ENCODE measurements at regions not wholly inside any gene's neighbourhood (a gene's known extent, or its start where the extent isn't known, plus 50 kb on each side); places are given as distances from the start of the nearest gene placed in this dataset.

DNA sequence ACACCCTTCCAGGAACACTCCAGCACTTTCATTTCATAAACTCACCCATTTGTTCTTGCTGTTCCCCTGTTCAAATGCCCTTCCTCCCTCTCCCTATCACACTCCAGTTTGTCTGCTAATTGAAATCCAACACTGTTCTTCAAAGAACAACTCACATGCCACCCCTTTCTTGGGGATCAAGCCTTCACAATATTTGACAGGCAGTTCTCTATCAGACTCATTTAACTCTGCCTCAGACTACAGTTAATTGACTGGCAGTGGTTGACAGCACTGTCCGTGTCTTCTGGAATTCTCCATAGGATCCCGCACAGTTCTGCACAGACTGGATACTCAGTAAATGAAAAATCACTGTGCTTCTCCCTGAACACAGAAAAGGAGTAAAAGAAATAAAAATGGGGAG lies 87.8 kb downstream of the PMP22 start:
- no peak for DNase-seq (ENCODE audit: low spot score)

DNA sequence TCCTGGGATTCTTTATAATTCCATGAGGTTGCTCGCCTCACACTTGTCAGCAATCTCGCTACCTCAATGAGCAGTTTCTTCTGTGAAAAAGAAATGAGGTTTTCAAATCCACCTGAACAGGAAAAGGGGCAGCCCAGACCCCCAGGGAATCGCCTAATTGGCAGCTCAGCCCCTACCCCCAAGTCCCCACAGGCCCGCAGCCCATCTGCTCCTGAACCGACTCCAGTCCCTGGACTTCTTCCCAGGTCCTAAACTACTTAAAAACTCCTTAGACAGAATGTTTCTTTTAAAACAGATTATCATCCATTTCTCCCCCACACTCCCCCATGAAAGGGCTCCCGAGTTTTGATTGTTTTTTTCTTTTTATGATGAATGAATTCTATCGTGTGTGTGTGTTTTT lies 89.8 kb downstream of the PMP22 start:
- DNase-seq (ENCODE audit: low spot score) = no peak

DNA sequence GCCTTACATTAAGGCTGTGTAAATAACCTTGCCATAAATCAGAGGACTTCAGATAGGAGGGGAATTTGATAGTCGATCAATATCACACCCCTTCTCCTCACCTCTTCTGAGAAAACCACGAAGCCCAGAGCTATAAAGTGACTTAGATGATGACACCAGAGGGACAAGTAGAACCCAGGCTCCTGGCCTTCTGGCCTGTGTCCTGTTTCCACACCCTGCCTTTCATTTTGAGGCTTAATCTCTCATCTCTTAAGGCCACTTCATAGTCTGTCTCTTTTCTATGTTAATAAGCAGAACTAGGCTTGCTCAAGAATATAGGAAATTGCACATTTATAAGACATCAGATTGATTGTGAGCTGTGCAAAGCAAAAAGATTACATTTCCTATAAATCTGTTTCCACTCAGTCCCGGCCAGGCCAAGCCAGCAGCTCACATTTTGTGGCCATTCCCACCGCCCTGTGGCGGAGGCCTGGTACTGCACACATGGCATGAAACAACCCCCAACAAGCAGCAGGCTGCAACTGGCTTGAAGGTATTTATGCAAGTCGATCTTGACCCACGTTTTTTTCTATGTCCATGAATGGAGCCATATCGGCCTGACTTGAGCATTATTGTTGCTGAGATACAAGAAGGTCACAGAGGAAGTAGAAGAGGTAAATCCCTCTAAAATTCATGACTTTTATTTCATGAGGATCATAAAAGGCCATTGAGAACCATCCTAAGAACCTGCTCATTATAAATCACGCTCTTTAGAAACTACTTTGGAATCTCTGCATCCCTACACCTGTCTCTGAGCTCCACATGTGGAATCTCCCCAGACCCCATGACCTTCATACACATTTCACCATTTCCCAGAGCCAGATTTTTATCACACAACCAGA lies 93.7 kb downstream of the PMP22 start:
- peak; percentile 34 for DNase-seq (ENCODE audit: low spot score)

DNA sequence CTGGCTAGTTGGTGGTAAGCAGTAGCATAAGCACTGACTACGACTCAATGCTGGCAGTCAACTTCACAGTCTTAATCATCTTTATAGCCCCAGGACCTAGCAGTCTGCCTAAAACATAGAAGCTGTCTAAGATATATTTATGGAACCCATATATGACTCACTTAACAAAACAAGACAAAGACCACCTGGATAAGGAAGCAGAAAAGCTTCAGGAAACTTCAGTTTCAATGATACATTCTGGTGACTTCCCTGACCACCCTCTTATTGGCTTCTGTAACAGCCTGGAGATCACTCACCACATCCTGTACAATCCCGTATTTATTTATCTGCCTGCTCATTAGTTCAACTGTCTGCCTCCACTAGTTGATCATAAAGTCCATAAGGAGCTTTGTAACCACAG lies 95.5 kb downstream of the PMP22 start:
- DNase-seq (ENCODE audit: low spot score) = no peak

DNA sequence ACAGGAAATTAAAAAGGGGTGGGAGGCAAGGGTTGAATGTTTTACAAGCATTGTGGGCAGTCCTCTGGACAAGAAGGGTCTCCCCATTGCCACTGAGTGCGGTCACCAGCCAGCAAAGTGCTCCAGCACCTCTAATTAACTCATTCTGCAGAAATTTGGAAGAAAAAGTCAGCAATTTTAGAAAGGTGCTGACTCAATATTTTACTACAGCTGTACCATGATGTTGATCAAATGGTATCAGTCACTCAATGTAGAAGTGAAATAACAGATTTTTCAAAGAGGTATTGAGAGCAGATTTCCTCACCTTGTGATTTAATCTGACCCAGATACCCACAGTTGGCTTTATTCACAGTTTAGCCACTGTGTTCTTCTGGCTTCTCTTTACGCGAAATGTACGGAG lies 96.7 kb downstream of the PMP22 start:
- DNase-seq (ENCODE audit: low spot score) = no peak

DNA sequence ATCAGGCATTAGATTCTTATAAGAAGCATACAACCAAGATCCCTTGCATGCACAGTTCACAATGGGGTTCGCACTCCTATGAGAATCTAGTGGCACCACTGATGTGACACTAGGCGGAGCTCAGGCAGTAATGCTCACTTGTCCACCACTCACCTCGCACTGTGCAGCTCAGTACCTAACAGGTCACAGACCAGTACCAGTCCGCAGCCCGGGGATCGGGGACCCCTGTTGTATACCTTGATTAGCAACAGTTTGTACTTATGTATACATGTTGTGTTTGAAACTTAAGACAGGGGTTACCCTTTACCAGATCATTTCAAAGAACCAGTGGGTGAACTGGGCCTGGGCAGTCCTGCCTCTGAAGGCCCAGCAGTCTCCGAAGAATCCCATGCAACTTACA lies 103.7 kb downstream of the PMP22 start:
- DNase-seq (ENCODE audit: low spot score) = no peak

DNA sequence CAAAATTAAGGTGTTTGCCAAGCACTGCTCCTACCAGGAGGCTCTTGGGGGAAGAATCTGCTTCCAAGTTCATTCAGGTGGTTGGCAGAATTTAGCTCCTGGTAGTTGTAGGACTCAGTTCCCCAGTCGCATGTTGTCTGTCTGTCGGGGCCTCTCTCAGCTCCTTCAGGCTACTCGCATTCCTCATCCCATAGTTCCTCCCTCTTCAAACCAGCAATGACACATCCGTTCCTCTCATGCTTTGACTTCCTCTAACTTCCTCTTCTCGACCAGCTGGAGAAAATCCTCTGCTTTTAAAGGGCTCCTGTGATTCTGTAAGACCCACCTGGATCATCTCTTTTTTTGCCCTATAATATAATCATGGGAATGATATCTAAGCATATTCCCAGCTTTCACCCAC lies 108.1 kb downstream of the PMP22 start:
- DNase-seq (ENCODE audit: low spot score) = no peak

DNA sequence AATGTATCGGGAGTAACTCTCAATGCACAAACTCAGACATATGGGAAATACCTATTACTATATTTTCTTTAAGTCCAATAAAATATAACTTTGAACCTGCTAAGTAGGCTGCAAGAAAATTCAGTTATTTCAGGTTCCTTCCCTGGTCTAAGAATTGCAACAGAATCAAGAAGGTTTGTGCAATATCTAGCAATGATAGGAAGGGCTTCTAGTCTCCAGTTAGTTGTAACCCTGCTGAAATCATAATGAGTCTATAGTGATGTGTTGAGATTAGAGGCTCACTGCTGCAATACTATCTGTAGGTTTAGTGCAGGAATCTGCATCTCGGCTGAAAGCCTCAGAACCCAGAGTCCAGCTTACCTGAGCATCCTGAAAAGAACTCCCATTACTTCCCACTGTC lies 110.5 kb downstream of the PMP22 start:
- DNase-seq (ENCODE audit: low spot score) = no peak

DNA sequence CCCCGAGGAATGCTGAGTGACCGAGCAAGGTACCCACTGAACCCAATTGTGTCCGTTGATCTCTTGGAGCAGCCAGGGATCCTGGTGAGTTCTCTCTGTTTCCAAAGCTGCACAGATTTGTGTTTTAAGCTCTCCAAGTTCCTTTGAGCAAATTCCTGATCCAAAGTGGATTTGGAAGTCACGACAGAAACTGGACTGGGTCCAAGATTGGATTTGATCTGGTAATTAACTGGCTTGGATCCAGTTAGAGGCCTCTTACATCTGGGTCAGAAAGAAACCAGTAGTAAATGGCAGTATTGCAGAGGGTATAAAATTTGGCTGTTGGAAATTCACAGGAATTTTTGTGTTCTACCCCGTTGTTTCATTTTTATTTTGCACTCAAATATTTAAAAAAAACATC lies 119.5 kb downstream of the PMP22 start:
- DNase-seq (ENCODE audit: low spot score) = no peak

DNA sequence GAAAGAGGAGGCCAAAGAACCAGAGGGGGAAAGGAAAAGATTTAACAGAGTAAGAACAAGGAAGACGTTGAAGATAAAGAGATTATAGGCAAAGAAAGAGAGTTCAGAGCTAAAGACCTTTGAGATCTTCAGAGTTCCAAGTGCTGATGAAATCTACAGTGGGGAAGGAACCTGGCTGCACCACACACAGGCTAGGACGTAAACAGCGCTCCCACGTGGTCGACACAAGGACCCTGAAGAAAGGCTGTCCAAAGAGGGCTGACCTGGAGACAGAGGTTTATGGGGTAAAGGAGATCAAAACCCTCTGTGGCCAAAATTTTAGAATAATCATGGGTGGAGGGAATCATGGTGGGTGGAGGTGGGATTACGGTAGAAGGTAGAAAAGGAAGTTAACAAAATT lies 121.6 kb downstream of the PMP22 start:
- no peak for DNase-seq (ENCODE audit: low spot score)

DNA sequence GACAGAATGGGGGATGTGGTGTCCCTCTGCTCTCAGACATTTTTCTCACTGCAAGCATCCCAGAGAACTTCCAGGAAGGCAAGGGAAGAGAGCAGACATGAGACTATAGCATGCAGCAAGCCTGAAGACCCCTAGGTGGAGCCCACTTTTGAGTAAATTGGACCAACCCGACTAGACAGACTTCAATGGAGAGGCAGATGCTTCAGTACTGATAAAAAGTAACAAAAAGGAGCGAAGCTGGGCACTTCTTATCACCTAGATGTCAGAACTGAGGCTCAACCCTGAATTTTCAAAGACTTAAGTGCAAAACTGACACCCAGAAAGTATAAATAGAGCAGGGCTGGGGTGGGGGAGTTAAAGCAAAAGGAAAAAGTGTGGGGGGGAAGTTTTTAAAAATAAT lies 130.8 kb downstream of the PMP22 start:
- DNase-seq (ENCODE audit: low spot score) = no peak

DNA sequence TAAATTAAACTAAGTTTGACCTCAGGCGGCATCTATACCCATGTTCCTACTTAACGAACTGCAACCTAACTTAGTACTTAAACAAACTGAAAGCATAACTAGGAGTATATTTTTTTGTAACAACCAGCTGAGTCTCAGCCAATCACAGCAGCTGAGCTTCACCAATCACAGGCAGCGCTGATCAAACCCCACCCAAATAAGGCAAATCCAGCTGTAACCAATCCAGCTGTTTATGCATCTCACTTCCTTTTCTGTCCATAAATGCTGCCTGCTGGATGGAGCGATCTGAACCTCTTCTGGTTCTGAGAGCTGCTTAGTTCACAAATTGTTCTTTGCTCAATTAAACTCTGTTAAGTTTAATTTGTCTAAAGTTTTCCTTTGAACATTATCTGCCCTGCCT lies 131.3 kb downstream of the PMP22 start:
- no peak for DNase-seq (ENCODE audit: low spot score)

DNA sequence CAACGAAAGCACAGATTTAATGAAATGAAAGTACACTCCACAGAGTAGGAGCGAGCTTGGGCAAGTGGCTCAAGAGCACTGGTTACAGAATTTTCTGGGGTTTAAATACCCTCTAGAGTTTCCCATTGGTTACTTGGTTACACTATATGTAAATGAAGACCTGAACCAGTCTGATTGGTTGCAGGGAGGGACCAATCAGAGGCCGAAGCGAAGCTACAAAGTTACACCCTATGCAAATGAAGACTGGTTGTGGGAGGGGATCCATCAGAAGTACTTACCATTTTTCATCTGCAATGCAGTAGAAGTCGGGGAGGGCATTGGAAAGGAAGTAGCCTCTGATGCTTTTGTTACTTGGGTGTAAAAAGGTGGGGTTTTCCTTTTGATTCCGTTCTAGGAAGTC lies 132.0 kb downstream of the PMP22 start:
- no peak for DNase-seq (ENCODE audit: low spot score)

DNA sequence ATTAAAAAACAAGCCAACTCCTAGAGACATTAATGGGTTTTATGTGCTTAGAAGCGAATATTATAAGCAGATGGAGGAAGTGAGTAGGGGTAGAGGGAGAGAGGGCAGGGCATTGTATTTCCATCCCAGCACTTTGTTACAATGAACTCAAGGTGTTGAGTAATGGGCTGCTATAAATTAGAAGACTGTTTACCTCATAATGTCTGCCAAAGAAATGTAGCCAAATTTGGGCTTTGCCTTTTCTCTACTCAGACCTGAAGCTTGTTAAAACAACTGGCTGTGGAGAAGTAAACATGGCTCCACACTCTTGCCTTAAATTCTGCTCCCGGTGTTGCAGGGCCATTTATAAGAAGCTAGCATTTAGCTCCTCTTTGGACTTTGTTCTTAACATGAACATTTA lies 134.7 kb downstream of the PMP22 start:
- DNase-seq (ENCODE audit: low spot score) = no peak

DNA sequence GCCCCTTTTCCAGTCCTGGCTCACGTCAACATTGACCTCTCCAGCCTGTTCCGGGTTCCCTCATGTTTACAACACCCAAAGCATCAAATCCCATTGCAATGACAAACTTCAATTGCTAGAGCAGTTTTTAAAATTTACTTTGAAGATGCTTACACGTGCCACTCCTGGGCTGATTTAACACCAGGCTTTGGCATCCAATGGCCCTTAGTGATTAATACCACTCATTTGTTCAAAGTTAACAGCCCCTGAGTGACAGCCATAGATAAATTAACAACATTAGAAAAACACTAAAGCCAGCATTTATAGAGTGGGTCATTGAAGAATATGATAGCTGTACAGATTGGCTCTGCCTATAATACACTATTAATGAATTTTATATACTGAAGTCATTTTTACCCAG lies 135.1 kb downstream of the PMP22 start:
- no peak for DNase-seq (ENCODE audit: low spot score)

DNA sequence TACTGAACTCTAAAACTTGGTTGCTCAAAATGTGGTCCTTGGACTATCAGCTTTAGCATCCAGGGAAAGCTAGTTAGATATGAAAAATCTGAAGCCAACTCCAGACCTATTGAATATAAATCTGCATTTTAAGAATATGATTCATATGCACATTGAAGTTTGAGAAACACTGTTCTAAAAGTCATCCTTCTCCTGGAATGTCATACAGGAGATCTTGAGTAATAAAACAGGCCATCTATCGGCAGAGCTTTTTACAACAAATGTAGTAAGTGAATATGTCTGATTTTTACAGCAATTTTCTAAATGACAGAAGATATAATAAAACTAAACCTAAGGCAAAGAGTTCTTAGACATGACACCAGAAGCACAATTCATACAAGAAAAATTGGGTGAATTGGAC lies 140.4 kb downstream of the PMP22 start:
- no peak for DNase-seq (ENCODE audit: low spot score)

DNA sequence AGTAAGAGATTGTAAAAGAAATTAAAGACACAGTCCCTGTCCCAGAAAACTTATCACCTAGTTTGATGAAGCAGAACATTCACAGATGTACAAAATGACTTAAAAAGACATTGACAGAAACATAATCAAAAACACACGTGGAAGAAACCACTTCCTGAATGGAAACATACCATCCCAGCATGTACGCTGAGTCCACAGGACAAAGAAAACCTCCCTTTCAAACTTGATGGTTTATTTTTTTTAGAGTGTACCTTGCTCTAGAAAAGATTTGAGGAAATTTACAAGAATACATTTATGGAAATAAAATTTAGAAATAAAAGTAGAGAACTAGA lies 140.9 kb downstream of the PMP22 start:
- DNase-seq (ENCODE audit: low spot score) = no peak

DNA sequence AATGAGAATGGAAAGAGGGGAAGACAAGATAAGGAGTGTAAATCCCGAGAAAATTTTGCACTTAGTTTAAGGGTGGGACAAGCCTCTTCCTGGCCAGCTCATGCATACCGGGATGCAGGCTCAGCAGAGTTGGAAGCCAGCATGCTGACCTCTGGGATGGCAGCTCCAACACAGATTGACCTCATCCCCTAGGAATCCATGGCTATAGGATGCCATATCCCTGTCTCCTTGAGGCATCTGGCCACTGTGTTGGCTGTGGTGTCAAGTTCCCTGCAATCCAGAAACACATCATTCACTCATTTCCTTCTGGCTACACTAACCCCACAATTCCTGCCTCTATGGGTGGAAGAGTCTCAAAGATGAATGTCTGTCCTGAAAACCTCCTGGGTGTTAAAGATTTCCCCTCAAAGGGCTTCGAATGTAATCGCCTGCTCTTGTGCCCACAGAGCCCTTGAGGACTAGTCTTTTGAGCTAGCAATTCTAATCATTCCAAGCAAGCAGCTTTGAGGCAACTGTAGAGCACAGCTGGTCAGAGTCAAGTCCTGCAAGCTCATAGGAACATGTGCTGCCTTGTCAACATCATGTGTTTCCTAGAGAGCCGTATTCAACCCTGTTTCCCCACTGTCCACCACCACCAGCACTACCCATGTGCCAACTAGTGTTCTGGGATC lies 141.4 kb downstream of the PMP22 start:
- no peak for DNase-seq (ENCODE audit: low spot score)

DNA sequence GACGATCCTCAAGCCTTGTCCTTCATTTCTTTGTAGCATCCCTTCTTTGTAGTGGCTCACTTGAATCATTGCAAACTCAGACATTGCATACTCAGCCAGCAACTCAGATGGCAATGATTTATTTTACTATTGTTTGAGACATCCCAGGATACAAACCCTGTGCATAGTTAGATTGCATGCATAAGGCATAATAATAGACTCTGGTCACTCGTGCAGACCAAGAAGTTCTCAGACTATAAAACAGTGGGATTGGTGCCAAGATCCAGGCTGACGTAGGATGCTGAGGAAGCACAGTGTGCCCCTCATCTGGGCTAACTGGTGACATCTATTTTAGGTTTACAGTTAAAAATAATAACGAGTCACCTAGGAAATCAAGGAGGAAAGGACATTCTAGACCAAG lies 142.3 kb downstream of the PMP22 start:
- DNase-seq (ENCODE audit: low spot score) = no peak

DNA sequence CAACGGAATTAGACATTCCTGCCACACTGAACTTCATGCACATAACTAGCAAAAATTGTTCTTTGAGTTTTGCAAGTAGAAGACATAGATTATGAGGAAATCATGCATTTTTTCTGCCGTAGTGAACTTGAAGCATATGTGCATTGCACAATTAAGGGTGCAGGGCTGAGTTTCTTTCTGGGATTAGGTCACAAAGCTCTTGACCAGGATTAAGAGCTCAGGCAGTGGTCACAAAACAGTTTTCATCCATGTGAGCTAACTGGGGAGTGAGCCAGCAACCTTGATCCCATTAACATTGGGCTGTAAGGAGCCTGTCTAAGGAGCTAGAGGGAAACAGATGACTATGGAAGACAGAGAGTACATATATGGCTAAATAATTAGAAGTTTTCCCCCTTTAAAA lies 143.7 kb downstream of the PMP22 start:
- no peak for DNase-seq (ENCODE audit: low spot score)

DNA sequence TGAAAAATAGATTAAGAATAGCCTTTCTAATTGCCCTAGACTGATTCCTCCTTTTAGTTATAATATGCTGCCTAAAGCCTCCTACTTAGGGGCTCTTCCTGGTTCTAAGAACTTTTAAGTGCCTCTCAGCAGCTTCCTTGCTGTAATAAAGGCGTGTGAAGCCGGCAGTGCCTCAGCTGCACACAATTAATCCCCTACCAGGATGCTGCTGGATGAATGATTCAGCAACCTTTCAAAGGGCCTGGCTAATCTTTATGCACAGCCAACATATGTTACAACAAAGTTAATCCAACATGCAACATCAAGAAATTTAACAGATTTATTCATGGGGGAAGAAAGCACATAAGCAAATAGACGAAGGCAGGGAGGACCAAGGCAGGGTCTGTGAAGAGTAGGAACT lies 145.2 kb downstream of the PMP22 start:
- no peak for DNase-seq (ENCODE audit: low spot score)

DNA sequence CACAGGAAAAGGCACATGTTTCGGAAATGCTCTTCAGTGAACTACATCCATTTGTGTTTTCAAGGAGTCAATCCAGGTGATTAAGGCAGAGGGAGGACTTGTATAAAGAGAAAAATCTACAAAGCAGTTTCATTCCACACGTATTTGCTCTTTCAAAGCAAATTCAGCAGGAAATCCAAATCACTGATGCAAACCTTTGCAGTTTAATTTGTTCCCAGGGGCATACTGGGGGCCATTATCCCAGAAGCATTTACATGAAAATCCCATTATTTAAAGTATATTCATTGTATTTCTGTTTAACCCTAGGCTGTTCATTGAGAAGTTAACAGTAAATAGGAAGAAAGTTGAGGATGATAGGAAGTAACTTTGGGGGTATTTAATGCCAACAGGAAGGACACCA lies 147.9 kb downstream of the PMP22 start:
- no peak for DNase-seq (ENCODE audit: low spot score)

DNA sequence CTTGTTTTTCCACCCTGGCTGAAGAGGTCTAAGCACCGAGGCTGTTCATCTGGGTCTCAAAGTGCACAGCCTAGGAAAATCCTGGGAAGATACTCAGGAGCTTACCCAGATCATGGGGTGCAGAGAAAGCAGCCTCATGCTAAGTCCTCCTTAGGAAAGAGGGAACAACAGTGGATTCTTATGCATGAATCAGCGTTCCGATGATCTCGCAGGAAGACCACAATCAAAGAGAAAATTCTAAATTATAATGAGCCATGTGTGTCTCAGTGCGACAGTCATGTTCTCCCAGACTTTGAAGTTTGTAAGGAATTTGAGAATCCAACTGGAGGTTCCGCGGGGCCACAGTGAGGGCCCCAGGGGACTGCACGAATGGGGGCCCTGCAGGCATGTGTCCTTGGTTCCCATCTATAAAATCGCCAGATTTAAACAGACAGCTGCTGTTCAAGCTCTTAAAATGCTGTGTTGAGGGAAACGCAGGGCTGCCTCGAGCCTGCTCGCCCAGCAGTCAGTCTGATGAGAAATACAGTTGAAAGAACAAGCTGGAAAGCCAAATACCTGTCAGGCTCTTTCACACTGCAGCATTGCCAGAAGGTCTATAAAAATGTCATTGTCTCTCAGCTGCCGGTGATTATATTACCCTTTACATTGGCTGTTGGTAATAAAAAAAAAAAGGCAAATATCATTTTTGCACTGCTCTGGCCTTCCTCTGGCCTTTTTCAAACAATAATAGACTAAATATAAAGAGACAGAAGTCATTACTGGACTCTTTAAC lies 152.1 kb downstream of the PMP22 start:
- no peak for DNase-seq (ENCODE audit: low spot score)

All from SK-N-DZ (cell line).